ENCODE measurements at regions not wholly inside any gene's neighbourhood (a gene's known extent, or its start where the extent isn't known, plus 50 kb on each side); places are given as distances from the start of the nearest gene placed in this dataset.

- intact Hi-C loops (cut with DNase I) = no loop called here
- peak; percentile 43 for DNase-seq (ENCODE audit: low spot score)
Measured at GRCh38 chr2:26530696-26531095, 52.8 kb upstream of the OTOF start.

GRCh38 chr2:26530240-26530540 lies 52.3 kb upstream of the OTOF start:
- DNase-seq (ENCODE audit: low spot score) = peak; percentile 43
- intact Hi-C loops (cut with DNase I) = no loop called here

- peak; percentile 47 for DNase-seq (ENCODE audit: low spot score)
Measured at GRCh38 chr2:26529406-26530239, 51.7 kb upstream of the OTOF start.

GRCh38 chr2:26528836-26529235 lies 50.9 kb upstream of the OTOF start:
- no peak for DNase-seq (ENCODE audit: low spot score)
- intact Hi-C loops (cut with DNase I) = no loop called here

More at GRCh38 chr2:26529406-26530239, 51.7 kb upstream of the OTOF start:
- intact Hi-C loops (cut with DNase I) = no loop called here

DNA sequence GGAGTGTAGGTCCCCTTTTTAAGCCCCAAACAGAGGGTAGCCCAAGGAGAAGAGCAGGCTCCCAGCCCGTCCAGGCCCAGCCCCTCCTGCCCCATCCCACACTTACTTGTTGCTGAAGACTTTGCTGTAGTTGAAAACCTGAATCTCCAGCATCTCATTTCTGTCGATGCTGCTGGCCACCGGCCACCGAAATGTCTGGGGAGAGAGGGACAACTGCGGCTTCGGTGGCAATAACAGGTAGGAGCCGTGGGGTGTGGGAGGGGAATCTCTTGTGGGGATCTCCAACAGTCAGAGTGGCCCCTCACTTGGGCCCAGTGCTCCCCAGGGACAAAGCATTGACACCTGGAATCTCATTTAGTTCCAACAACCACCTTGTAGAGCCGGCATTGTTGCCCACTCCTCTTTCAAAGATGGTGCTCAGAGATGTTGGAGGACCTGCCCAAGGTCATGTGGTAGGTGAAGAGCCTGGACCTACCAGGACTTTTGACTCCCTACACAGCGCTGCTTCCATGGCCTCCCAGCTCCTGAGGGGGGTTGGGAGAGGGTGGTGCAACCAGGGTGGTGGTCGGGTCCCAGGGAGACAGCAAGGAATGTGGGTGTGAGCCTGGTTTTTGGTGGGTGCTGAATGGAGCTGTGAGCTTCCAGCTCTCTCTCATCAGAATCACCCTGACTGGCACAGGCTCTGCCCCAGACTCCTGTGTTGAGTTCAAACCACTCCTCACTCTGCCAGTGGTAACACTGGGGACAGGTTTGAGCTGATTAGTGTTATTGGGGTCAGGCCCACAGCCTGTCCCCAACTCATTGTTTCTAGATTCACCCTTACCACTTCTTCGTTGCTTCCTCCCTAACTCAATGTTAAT lies 50.0 kb upstream of the OTOF start:
- peak; percentile 68 for DNase-seq (ENCODE audit: low spot score)
- intact Hi-C loops (cut with DNase I) = no loop called here
